HG02870 (cell line): ENCODE measurements at regions not wholly inside any gene's neighbourhood (a gene's known extent, or its start where the extent isn't known, plus 50 kb on each side); places are given as distances from the start of the nearest gene placed in this dataset.
"Not testable (repeated sequence)": the region's sequence is repeated elsewhere in the genome, so short reads cannot be mapped to it uniquely, and the experiment has no call there.

ENCODE experiments used
- ATAC-seq: cut with Tn5 transposase; IDR thresholded peaks from one replicate; pipeline ENCODE4 v1.9.1; 2021; ENCODE audit warnings: mild to moderate bottlenecking, moderate library complexity; ENCODE audit not compliant: unreplicated experiment

- not testable (repeated sequence) for ATAC-seq
Measured at GRCh38 chr7:65797086-65797485, 75.8 kb upstream of the VKORC1L1 start.

GRCh38 chr7:65797566-65797965 lies 75.3 kb upstream of the VKORC1L1 start:
- not testable (repeated sequence) for ATAC-seq

- ATAC-seq, result peak; percentile 100
Measured at GRCh38 chr7:65798111-65799075, 74.5 kb upstream of the VKORC1L1 start.

- ATAC-seq, result not testable (repeated sequence)
Measured at GRCh38 chr7:65800191-65800590, 72.7 kb upstream of the VKORC1L1 start.

- no peak for ATAC-seq
Measured at GRCh38 chr7:65800890-65801341, 72.0 kb upstream of the VKORC1L1 start.

GRCh38 chr7:65804887-65805286 lies 68.0 kb upstream of the VKORC1L1 start:
- no peak for ATAC-seq

- ATAC-seq, result not testable (repeated sequence)
Measured at GRCh38 chr7:65807067-65807466, 65.8 kb upstream of the VKORC1L1 start.

GRCh38 chr7:65809259-65809981 lies 63.5 kb upstream of the VKORC1L1 start:
- peak; percentile 91 for ATAC-seq

GRCh38 chr7:65809982-65810288 lies 62.9 kb upstream of the VKORC1L1 start:
- peak; percentile 32 for ATAC-seq

GRCh38 chr7:65812281-65812680 lies 60.6 kb upstream of the VKORC1L1 start:
- ATAC-seq, result no peak

GRCh38 chr7:65814556-65815167 lies 58.2 kb upstream of the VKORC1L1 start:
- not testable (repeated sequence) for ATAC-seq

GRCh38 chr7:65820287-65820950 lies 52.5 kb upstream of the VKORC1L1 start:
- ATAC-seq, result no peak
